Ectodermal cell (in vitro differentiated cells): ENCODE measurements at regions not wholly inside any gene's neighbourhood (a gene's known extent, or its start where the extent isn't known, plus 50 kb on each side); places are given as distances from the start of the nearest gene placed in this dataset.
A peak's percentile ranks its signal among the peaks of the same experiment; 100 is the strongest.

Source experiments
- H3K27ac ChIP-seq: 2 replicates; pipeline ENCODE4 v1.7.0; 2013; ENCODE audit warnings: mild to moderate bottlenecking, low read depth, low read length; ENCODE audit not compliant: insufficient read depth, poor library complexity, severe bottlenecking
- H3K27me3 ChIP-seq: 2 replicates; pipeline ENCODE4 v1.7.0; 2013; ENCODE audit warnings: mild to moderate bottlenecking, low read length; ENCODE audit not compliant: insufficient read depth, control insufficient read depth, poor library complexity, severe bottlenecking
- H3K36me3 ChIP-seq: one replicate; pipeline ENCODE4 v1.7.0; 2013; ENCODE audit warnings: low read length; ENCODE audit not compliant: control insufficient read depth, insufficient read depth
- H3K4me1 ChIP-seq: one replicate; pipeline ENCODE4 v1.7.0; 2013; ENCODE audit warnings: low read length; ENCODE audit not compliant: control insufficient read depth, insufficient read depth
- H3K4me3 ChIP-seq: 2 replicates; pipeline ENCODE4 v1.7.0; 2013; ENCODE audit warnings: low read depth, low read length, control low read depth; ENCODE audit not compliant: insufficient read depth
- H3K9me3 ChIP-seq: 2 replicates; pipeline ENCODE4 v1.7.0; 2013; ENCODE audit warnings: mild to moderate bottlenecking, low read length, moderate library complexity; ENCODE audit not compliant: control insufficient read depth
- WGBS, 2 experiments: methylation state at CpG; one replicate each; pipeline ENCODE4 v1.1.7; 2013; ENCODE audit warnings: missing lambda C conversion rate in 2 of 2; 5-methylcytosine and 5-hydroxymethylcytosine counted together

- Histone ChIP-seq H3K27me3 (no peaks in the 10 kb centered on the region), H3K4me1 (no peaks in the 10 kb centered on the region), H3K9me3 (peaks cover 3% of the 10 kb centered on the region), H3K4me3 (no peak overlapping the region), H3K27ac (no peak overlapping the region), H3K36me3 (no peaks in the 10 kb centered on the region)
- 87 to 91% methylated on average over 2 to 3 of the region's 3 CpGs for WGBS, 2 experiments
Measured at GRCh38 chr1:115577513-115577912, 64.3 kb upstream of the VANGL1 start.

GRCh38 chr1:115575661-115576060 lies 66.1 kb upstream of the VANGL1 start:
- H3K27me3 ChIP-seq = no peaks in the 10 kb centered on the region
- H3K4me1 ChIP-seq = no peaks in the 10 kb centered on the region

GRCh38 chr1:115572710-115573109 lies 69.1 kb upstream of the VANGL1 start:
- H3K9me3 ChIP-seq = peaks cover 3% of the 10 kb centered on the region
- H3K4me1 ChIP-seq = no peaks in the 10 kb centered on the region
- H3K36me3 ChIP-seq = no peaks in the 10 kb centered on the region
- 92 to 94% methylated on average over 1 of the region's 1 CpG for WGBS, 2 experiments
- no peak overlapping the region for H3K4me3 ChIP-seq
- H3K27ac ChIP-seq = no peak overlapping the region
- no peaks in the 10 kb centered on the region for H3K27me3 ChIP-seq

More at GRCh38 chr1:115575661-115576060, 66.1 kb upstream of the VANGL1 start:
- no peak overlapping the region for H3K4me3 ChIP-seq
- no peak overlapping the region for H3K27ac ChIP-seq
- H3K36me3 ChIP-seq = no peaks in the 10 kb centered on the region
- H3K9me3 ChIP-seq = peaks cover 3% of the 10 kb centered on the region

GRCh38 chr1:115567431-115567830 lies 74.3 kb upstream of the VANGL1 start:
- Histone ChIP-seq H3K27me3 (peaks cover 17% of the 10 kb centered on the region), H3K4me1 (no peaks in the 10 kb centered on the region), H3K27ac (no peak overlapping the region), H3K9me3 (no peaks in the 10 kb centered on the region), H3K4me3 (no peak overlapping the region), H3K36me3 (no peaks in the 10 kb centered on the region)

GRCh38 chr1:115565791-115566190 lies 76.0 kb upstream of the VANGL1 start:
- H3K36me3 ChIP-seq = no peaks in the 10 kb centered on the region
- no peak overlapping the region for H3K4me3 ChIP-seq
- H3K27ac ChIP-seq = no peak overlapping the region
- H3K9me3 ChIP-seq = no peaks in the 10 kb centered on the region
- H3K27me3 ChIP-seq = peaks cover 17% of the 10 kb centered on the region
- H3K4me1 ChIP-seq = no peaks in the 10 kb centered on the region
- WGBS, 2 experiments = 93 to 95% methylated on average over 3 of the region's 3 CpGs

- Histone ChIP-seq H3K4me3 (no peak overlapping the region), H3K9me3 (no peaks in the 10 kb centered on the region), H3K27ac (no peak overlapping the region), H3K36me3 (no peaks in the 10 kb centered on the region), H3K27me3 (peaks cover 17% of the 10 kb centered on the region), H3K4me1 (no peaks in the 10 kb centered on the region)
- WGBS, 2 experiments = 94 to 100% methylated on average over 3 of the region's 3 CpGs
Measured at GRCh38 chr1:115565353-115565752, 76.4 kb upstream of the VANGL1 start.

- no peaks in the 10 kb centered on the region for H3K36me3 ChIP-seq
- H3K27me3 ChIP-seq = peaks cover 17% of the 10 kb centered on the region
- no peaks in the 10 kb centered on the region for H3K4me1 ChIP-seq
- H3K27ac ChIP-seq = no peak overlapping the region
- 9 to 20% methylated on average over 24 to 25 of the region's 25 CpGs for WGBS, 2 experiments
- no peaks in the 10 kb centered on the region for H3K9me3 ChIP-seq
- peak overlapping the region; percentile 3 for H3K4me3 ChIP-seq
Measured at GRCh38 chr1:115564201-115564600, 77.6 kb upstream of the VANGL1 start.

- peaks cover 15% of the 10 kb centered on the region for H3K27me3 ChIP-seq
- no peak overlapping the region for H3K27ac ChIP-seq
- H3K4me3 ChIP-seq = no peak overlapping the region
- H3K36me3 ChIP-seq = no peaks in the 10 kb centered on the region
- WGBS, 2 experiments = 41 to 49% methylated on average over 5 to 6 of the region's 7 CpGs
- no peaks in the 10 kb centered on the region for H3K9me3 ChIP-seq
- H3K4me1 ChIP-seq = peaks cover 6% of the 10 kb centered on the region
Measured at GRCh38 chr1:115560027-115560426, 81.7 kb upstream of the VANGL1 start.

GRCh38 chr1:115558275-115558674 lies 83.5 kb upstream of the VANGL1 start:
- Histone ChIP-seq H3K36me3 (no peaks in the 10 kb centered on the region), H3K4me1 (peaks cover 6% of the 10 kb centered on the region), H3K27me3 (no peaks in the 10 kb centered on the region), H3K9me3 (no peaks in the 10 kb centered on the region), H3K27ac (no peak overlapping the region), H3K4me3 (no peak overlapping the region)
- WGBS, 2 experiments = 93 to 97% methylated on average over 2 of the region's 2 CpGs

- Histone ChIP-seq H3K4me1 (peaks cover 6% of the 10 kb centered on the region), H3K36me3 (no peaks in the 10 kb centered on the region), H3K27me3 (no peaks in the 10 kb centered on the region), H3K9me3 (no peaks in the 10 kb centered on the region), H3K27ac (no peak overlapping the region), H3K4me3 (no peak overlapping the region)
- WGBS, 2 experiments = 40 to 55% methylated on average over 1 of the region's 1 CpG
Measured at GRCh38 chr1:115557715-115558114, 84.1 kb upstream of the VANGL1 start.

- no peak overlapping the region for H3K4me3 ChIP-seq
- no peak overlapping the region for H3K27ac ChIP-seq
- peaks cover 6% of the 10 kb centered on the region for H3K4me1 ChIP-seq
- H3K27me3 ChIP-seq = no peaks in the 10 kb centered on the region
- WGBS, 2 experiments = 88 to 96% methylated on average over 1 of the region's 1 CpG
- no peaks in the 10 kb centered on the region for H3K36me3 ChIP-seq
- no peaks in the 10 kb centered on the region for H3K9me3 ChIP-seq
Measured at GRCh38 chr1:115556236-115556635, 85.5 kb upstream of the VANGL1 start.
